Islet of Langerhans (tissue), 1 donor: ENCODE measurements at regions not wholly inside any gene's neighbourhood (a gene's known extent, or its start where the extent isn't known, plus 50 kb on each side); places are given as distances from the start of the nearest gene placed in this dataset.
"Not testable (repeated sequence)": the region's sequence is repeated elsewhere in the genome, so short reads cannot be mapped to it uniquely, and the experiment has no call there.

ENCODE experiments used
- FAIRE-seq: peaks from one replicate; lab custom pipeline; 2011; peaks lifted over from hg19 to GRCh38; lab: Jason Lieb, UNC

- FAIRE-seq = no peak
Observed at GRCh38 chr9:18296702-18297055, 177.3 kb upstream of the ADAMTSL1 start.

DNA sequence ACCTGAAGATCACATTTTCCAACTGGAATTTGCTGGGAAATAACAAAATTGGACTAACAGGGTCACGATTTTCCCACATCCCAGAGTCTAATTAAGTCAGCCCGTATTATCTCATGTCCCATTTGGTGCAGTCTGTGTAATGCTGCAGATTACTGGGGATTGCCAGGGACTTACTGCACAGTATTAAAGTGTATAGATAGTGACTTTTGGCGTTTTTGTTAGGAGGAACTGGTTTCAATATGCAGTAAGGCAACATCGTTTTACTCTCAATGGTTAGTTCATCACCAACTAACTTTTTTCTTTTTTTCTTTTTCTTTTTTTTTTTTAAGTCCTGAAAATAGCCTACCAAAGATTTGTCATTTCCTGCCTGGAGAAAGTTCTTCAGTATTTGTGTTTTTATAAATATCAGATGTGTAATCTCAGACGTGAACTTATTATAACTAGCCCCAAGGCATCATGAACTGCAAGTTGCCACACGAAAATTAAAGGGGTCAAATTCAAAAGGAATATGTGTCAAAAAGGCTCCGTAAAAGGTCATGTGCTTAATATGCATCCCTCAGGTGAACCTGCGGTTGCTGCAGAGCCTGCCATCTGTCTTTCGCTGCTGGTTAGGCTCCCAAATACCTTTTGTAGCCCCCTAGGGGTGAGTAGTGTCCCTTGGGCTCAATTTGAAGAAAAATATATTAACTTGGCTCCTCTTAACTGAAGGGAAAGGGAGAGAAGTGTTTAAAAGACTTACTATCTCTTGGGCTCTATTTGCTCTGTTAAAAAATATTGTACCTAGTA is 176.7 kb upstream of the ADAMTSL1 start:
- no peak for FAIRE-seq

GRCh38 chr9:18299449-18299848 is 174.5 kb upstream of the ADAMTSL1 start:
- FAIRE-seq = no peak

- FAIRE-seq = not testable (repeated sequence)
Observed at GRCh38 chr9:18305167-18305806, 168.7 kb upstream of the ADAMTSL1 start.

DNA sequence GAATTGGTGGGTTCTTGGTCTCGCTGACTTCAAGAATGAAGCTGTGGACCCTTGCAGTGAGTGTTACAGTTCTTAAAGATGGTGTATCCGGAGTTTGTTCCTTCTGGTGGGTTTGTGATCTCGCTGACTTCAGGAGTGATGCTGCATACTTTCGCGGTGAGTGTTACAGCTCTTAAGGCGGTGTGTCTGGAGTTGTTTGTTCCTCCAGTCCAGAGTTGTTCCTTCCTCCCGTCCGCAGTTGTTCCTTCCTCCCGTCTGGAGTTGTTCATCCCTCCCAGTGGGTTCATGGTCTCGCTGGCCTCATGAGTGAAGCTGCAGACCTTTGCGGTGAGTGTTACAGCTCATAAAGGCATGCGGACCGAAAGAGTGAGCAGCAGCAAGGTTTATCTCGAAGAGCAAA is 159.6 kb upstream of the ADAMTSL1 start:
- FAIRE-seq = no peak

DNA sequence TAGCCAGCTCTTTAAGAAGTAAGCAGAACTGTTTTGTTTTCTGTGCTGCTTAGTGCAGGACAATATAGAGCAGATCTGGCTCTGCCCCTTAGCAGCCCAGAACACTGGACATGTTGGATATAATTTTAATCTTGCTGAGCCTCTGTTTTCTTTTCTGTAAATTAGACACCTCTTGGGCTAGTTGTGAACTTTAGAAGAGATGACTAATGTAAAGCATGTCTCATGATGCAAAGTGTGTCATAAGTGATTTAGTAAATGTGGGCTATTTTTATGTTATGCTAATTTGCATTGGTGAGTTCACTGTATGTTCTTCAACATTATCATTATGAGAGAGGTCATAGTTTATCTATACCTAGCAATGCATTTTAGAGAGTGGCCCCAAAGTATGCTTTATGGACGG is 156.1 kb upstream of the ADAMTSL1 start:
- no peak for FAIRE-seq

DNA sequence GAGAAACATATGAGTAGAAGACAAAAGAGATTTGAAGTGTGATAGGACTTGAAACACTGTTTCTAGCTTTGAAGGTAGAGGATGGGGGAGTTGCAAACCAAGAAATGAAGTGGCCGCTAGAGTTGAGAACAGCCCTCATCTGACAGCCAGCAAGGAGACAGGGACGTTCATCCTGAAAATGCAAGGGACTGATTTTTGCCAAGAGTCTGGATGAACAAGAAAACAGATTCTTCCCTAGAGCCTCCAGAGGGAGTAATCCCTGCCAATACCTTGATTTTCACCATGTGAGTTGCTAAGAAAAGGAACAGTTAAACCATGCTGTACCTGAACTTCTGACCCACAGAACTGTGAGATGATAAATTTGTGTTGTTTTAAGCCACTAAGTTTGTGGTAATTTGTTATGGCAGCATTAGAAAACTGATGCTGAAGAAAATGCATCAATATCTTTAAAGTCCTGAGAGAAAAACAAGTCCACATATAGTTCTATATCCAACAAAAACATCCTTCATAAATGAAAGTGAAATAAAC is 154.0 kb upstream of the ADAMTSL1 start:
- FAIRE-seq = no peak

GRCh38 chr9:18324928-18325745 is 148.8 kb upstream of the ADAMTSL1 start:
- no peak for FAIRE-seq

GRCh38 chr9:18325746-18326011 is 148.3 kb upstream of the ADAMTSL1 start:
- not testable (repeated sequence) for FAIRE-seq

- FAIRE-seq = no peak
Observed at GRCh38 chr9:18327121-18327520, 146.8 kb upstream of the ADAMTSL1 start.

DNA sequence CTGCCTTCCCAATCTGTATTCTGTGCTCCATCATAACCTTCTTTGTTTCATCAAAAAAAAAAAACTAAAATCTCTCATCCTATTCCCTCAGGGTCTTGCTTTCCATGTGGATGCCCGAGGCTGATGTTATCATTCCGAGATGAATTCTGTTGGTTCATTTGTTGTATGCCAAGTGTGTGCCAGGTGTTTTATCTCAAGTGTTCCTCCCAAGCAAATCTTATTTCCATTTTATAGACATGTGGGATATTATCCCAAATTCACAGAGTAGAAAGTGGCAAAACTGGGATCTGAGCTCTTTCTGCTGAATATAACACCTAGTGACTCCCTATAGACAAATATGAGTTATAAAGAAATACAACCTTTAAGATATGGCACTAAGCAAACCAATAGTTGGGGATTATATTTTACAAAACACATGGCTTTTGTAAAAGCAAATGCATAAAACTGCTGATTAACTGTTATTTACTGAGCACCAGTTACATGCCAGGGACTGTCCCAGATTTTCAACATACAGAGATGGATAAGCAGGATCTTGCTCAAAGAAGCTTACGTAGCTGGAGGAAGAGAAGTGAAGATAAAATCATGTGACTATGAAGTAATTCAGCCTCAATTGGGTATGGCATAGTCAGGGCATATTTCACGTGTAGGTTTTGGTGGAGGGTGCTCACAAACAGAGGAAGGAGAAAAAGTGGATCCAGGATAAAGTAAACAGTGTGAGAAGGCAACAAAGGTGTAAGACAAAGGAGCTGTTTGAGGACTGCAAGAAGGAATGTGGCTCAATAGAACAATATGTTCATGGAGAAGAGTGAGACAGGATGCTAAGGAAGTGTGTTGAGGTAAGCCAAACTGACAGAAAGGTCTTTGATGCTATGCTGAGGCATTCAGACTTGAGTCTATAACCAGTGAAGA is 143.3 kb upstream of the ADAMTSL1 start:
- FAIRE-seq = no peak

- no peak for FAIRE-seq
Observed at GRCh38 chr9:18331310-18331684, 142.7 kb upstream of the ADAMTSL1 start.

DNA sequence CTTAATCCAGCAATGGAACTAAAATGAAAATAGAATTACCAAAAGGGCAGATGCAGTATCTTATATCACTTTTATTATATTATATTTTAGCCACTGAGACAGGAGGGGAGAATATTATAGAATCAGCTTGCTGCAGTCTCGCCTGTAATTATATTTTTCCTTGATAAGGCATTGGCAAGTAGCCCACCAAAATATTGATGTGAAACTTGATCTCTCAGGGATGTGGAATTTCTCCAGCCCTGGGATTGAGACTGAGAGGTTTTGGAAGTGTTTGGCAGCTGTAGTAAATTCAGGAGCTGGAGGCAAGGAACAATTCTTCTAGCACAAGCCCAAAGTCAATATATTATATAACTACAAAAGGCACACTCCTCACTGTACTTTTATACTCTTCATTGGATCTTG is 142.1 kb upstream of the ADAMTSL1 start:
- FAIRE-seq = no peak

DNA sequence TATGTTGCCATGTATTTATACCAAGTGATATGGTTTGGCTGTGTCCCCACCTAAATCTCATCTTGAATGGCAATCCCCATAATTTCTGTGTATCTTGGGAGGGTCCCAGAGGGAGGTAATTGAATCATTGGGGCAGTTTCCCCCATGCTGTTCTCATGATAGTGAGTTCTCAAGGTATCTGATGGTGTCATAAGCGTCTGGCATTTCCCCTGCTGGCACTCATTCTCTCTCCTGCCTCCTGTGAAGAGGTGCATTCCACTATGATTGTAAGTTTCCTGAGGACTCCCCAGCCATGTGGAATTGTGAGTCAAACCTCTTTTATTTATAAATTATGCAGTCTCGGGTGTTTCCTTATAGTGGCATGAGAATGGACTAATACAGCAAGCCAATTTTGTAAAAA is 140.8 kb upstream of the ADAMTSL1 start:
- FAIRE-seq = no peak

GRCh38 chr9:18335825-18336224 is 138.1 kb upstream of the ADAMTSL1 start:
- FAIRE-seq = no peak

- no peak for FAIRE-seq
Observed at GRCh38 chr9:18338042-18338441, 135.9 kb upstream of the ADAMTSL1 start.

GRCh38 chr9:18343784-18344183 is 130.2 kb upstream of the ADAMTSL1 start:
- FAIRE-seq = no peak

DNA sequence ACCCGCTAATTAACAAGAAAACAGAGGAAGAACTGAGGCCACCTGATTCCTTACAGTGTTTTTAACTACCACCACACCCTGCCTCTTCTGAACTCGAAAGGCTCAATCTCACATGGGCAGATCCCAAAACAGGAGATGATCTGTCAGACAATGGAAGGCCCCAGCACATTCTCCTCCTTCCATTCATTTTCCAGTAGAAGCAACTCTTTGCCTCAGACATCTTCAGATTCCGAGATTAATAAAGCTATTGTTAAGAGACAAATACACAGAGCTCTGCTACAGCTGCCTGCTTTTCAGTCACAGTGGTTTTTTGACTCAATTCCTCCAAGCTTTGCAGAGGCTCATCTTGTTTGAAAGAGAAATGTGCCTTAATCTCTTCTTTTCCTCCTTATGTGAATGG is 127.2 kb upstream of the ADAMTSL1 start:
- no peak for FAIRE-seq

DNA sequence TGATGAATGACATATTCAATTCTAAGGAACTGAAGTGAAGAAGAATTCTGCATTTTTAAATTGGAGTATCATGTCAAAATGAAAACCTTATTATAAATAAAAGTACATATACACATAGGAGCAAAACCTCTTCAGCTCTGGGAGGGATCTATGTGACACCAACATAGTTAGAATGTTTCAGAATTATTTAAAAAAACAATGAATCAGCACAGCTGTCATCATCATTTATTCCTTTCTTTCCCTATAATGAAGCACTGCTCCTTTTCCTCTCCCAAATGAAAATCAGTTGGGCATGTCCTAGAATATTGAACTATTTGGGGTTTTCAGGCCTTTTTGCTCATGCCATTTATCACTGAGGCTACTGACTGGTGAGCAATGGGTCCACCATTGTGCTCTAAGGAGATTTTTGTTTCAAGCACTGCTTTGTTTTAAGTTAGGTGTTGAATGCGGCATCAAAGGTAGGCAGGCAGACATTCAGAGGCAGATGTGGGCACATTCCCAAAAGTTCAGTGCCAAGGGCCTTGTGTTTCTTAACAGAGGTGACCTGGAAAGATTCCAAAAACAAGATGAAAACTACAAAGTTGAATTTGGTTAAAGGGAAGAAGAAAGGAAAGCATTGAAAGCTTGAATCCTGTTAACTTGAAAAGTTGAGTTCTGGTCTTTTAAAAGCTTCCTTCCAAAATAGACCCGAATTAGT is 126.4 kb upstream of the ADAMTSL1 start:
- FAIRE-seq = no peak

- FAIRE-seq = no peak
Observed at GRCh38 chr9:18348083-18348475, 125.9 kb upstream of the ADAMTSL1 start.

GRCh38 chr9:18349530-18349929 is 124.4 kb upstream of the ADAMTSL1 start:
- no peak for FAIRE-seq

GRCh38 chr9:18350036-18350435 is 123.9 kb upstream of the ADAMTSL1 start:
- FAIRE-seq = no peak
